ENCODE measurements at regions not wholly inside any gene's neighbourhood (a gene's known extent, or its start where the extent isn't known, plus 50 kb on each side); places are given as distances from the start of the nearest gene placed in this dataset.

GRCh38 chr2:10498525-10499274 is 50.6 kb upstream of the ODC1 start:
- H3K27me3 ChIP-seq (ENCODE audit: control insufficient read depth, extremely low read depth, insufficient read depth, low read length): no peaks in the 10 kb centered on the region
- H3K9me3 ChIP-seq (ENCODE audit: control insufficient read depth, low read depth, low read length): no peaks in the 10 kb centered on the region
- peaks cover 46% of the 10 kb centered on the region for H3K4me1 ChIP-seq (ENCODE audit: control insufficient read depth, extremely low read depth, insufficient read depth, low read length)
- no peak overlapping the region for H2AFZ ChIP-seq (ENCODE audit: control insufficient read depth, low read length)
- DNase-seq (ENCODE audit: low read depth, low spot score) (no peak), FAIRE-seq (no peak)
- H3K27ac ChIP-seq (ENCODE audit: control insufficient read depth, insufficient read depth, low read length): peak overlapping the region; percentile 56
- H3K9ac ChIP-seq (ENCODE audit: control insufficient read depth, extremely low read depth, insufficient read depth, low read length): peak overlapping the region; percentile 70
- H3K9me1 ChIP-seq (ENCODE audit: control insufficient read depth, extremely low read depth, insufficient read depth, low read length): no peaks in the 10 kb centered on the region
- H3K4me3 ChIP-seq (ENCODE audit: control insufficient read depth in 2 of 3, extremely low read depth in 1 of 3, insufficient read depth in 2 of 3, low read depth in 1 of 3, low read length in 3 of 3): no peak overlapping the region
- TF ChIP-seq CTCF (optimal IDR thresholded peaks at IDR 0.05 in 1 of 3, IDR thresholded peaks at IDR 0.05 in 1 of 3, conservative IDR thresholded peaks at IDR 0.05 in 1 of 3; ENCODE audit: extremely low read depth in 1 of 3, insufficient read depth in 2 of 3, low read length in 3 of 3): no peak
- no peak for TF ChIP-seq EZH2 (IDR thresholded peaks at IDR 0.05; ENCODE audit: low read length)
- no peaks in the 10 kb centered on the region for H3K36me3 ChIP-seq (ENCODE audit: control insufficient read depth in 2 of 2, extremely low read depth in 1 of 2, insufficient read depth in 2 of 2, low read length in 2 of 2)
- H4K20me1 ChIP-seq (ENCODE audit: control insufficient read depth, extremely low read depth, insufficient read depth, low read length): no peaks in the 10 kb centered on the region
- dilution Hi-C loops (cut with MboI; ENCODE audit: extremely low pct_ligation_motif_present, low sequenced_read_pairs): no loop called here
- H3K79me2 ChIP-seq (ENCODE audit: control insufficient read depth, insufficient read depth, low read length): no peaks in the 10 kb centered on the region
- H3K4me2 ChIP-seq (ENCODE audit: control insufficient read depth, extremely low read depth, insufficient read depth, low read depth, low read length): peak overlapping the region; percentile 52

Measured in keratinocyte (primary cell).